IMR-90 (cell line): ENCODE measurements at regions not wholly inside any gene's neighbourhood (a gene's known extent, or its start where the extent isn't known, plus 50 kb on each side); places are given as distances from the start of the nearest gene placed in this dataset.

ENCODE experiments used
- ATAC-seq: fragments of 200-7000 bp; cut with Tn5 transposase; 2 replicates; pipeline ENCODE4 v1.9.1; 2020; ENCODE audit warnings: low read depth, mild to moderate bottlenecking, moderate library complexity
- BruUV-seq: library from RNA; stranded (reverse); fragments of 400-500 nt; replicated peaks from 2 replicates; lab custom pipeline; 2021; lab: Mats Ljungman, UMichigan
- CTCF ChIA-PET: fragments of 300-600 bp; formaldehyde crosslinking; extraction: SDS; loops from one replicate; lab custom pipeline; 2021; ENCODE audit warnings: antibody characterized with exemption; lab: Yijun Ruan, JAX
- POLR2A ChIA-PET: fragments of 300-600 bp; sonication (Branson Sonifier 250); formaldehyde crosslinking; loops from one replicate; lab custom pipeline; 2022; ENCODE audit warnings: antibody characterized with exemption; ENCODE audit not compliant: unreplicated experiment; lab: Charles Lee
- DNase-seq: peaks from one replicate; pipeline ENCODE4 v3.0.0; 2013
- H2AFZ ChIP-seq: replicated peaks from 2 replicates; pipeline ENCODE3; 2013; ENCODE audit warnings: low read length, mild to moderate bottlenecking; ENCODE audit not compliant: poor library complexity
- H2AK5ac ChIP-seq: 2 replicates; pipeline ENCODE4 v1.6.1; 2013; ENCODE audit warnings: low read depth, low read length, inconsistent platforms
- H2AK9ac ChIP-seq: replicated peaks from 2 replicates; pipeline ENCODE3; 2013; ENCODE audit warnings: mild to moderate bottlenecking, low read depth, low read length, moderate library complexity; ENCODE audit not compliant: poor library complexity
- H2BK120ac ChIP-seq: 2 replicates; pipeline ENCODE4 v1.6.1; 2013; ENCODE audit warnings: low read depth, low read length, inconsistent platforms
- H2BK15ac ChIP-seq: 3 replicates; pipeline ENCODE4 v1.6.1; 2013; ENCODE audit warnings: low read depth, low read length, inconsistent platforms
- H2BK20ac ChIP-seq: 2 replicates; pipeline ENCODE4 v1.6.1; 2013; ENCODE audit warnings: low read depth, mild to moderate bottlenecking, inconsistent platforms, low read length, moderate library complexity
- H2BK5ac ChIP-seq: 2 replicates; pipeline ENCODE4 v1.6.1; 2013; ENCODE audit warnings: mild to moderate bottlenecking, low read depth, low read length, inconsistent platforms; ENCODE audit not compliant: poor library complexity, severe bottlenecking
- H3K14ac ChIP-seq: replicated peaks from 2 replicates; pipeline ENCODE4 v1.6.1; 2013; ENCODE audit warnings: low read depth, low read length, inconsistent platforms
- H3K18ac ChIP-seq: 2 replicates; pipeline ENCODE4 v1.6.1; 2013; ENCODE audit warnings: low read depth, low read length, control low read depth
- H3K23ac ChIP-seq: 2 replicates; pipeline ENCODE4 v1.6.1; 2013; ENCODE audit warnings: low read depth, low read length, inconsistent platforms
- H3K27ac ChIP-seq: 2 replicates; pipeline ENCODE4 v1.5.1; 2013; ENCODE audit warnings: mild to moderate bottlenecking, control low read depth, low read length; ENCODE audit not compliant: insufficient read depth
- H3K27me3 ChIP-seq: 2 replicates; pipeline ENCODE4 v1.6.1; 2013; ENCODE audit warnings: low read length; ENCODE audit not compliant: control insufficient read depth, insufficient read depth
- H3K36me3 ChIP-seq: 2 replicates; pipeline ENCODE4 v1.6.1; 2013; ENCODE audit warnings: low read length, mixed read lengths; ENCODE audit not compliant: control insufficient read depth, insufficient read depth
- H3K4ac ChIP-seq: 2 replicates; pipeline ENCODE4 v1.6.1; 2013; ENCODE audit warnings: low read depth, low read length, inconsistent platforms
- H3K4me1 ChIP-seq: 2 replicates; pipeline ENCODE4 v1.6.1; 2013; ENCODE audit warnings: low read length, mixed read lengths; ENCODE audit not compliant: control insufficient read depth, insufficient read depth
- H3K4me2 ChIP-seq: 2 replicates; pipeline ENCODE4 v1.6.1; 2013; ENCODE audit warnings: low read depth, mild to moderate bottlenecking, control low read depth, low read length, moderate library complexity
- H3K4me3 ChIP-seq: 2 replicates; pipeline ENCODE4 v1.5.1; 2013; ENCODE audit warnings: low read depth, mild to moderate bottlenecking, control low read depth, low read length, moderate library complexity; ENCODE audit not compliant: insufficient read depth
- H3K56ac ChIP-seq: 2 replicates; pipeline ENCODE4 v1.6.1; 2013; ENCODE audit warnings: low read length, inconsistent platforms; ENCODE audit not compliant: insufficient read depth; ENCODE audit errors: extremely low read depth
- H3K79me1 ChIP-seq, 2 experiments: 2 replicates each; pipeline ENCODE4 v1.6.1; 2013; ENCODE audit warnings: low read length in 2 of 2, inconsistent platforms in 1 of 2, low read depth in 1 of 2
- H3K9ac ChIP-seq: 2 replicates; pipeline ENCODE4 v1.6.1; 2013; ENCODE audit warnings: low read depth, low read length, control low read depth
- H3K9me1 ChIP-seq: 2 replicates; pipeline ENCODE4 v1.6.1; 2013; ENCODE audit warnings: low read length, inconsistent platforms; ENCODE audit not compliant: insufficient read depth
- H3K9me3 ChIP-seq: 2 replicates; pipeline ENCODE4 v1.6.1; 2013; ENCODE audit warnings: low read length; ENCODE audit not compliant: control insufficient read depth, insufficient read depth
- H4K20me1 ChIP-seq: 2 replicates; pipeline ENCODE4 v1.6.1; 2013; ENCODE audit warnings: low read length, inconsistent platforms; ENCODE audit not compliant: insufficient read depth
- H4K5ac ChIP-seq: 2 replicates; pipeline ENCODE4 v1.6.1; 2013; ENCODE audit warnings: mild to moderate bottlenecking, low read depth, low read length, control low read depth
- H4K8ac ChIP-seq, 2 experiments: 2 replicates each; pipeline ENCODE4 v1.6.1; 2013; ENCODE audit warnings: low read depth in 2 of 2, low read length in 2 of 2, control low read depth in 1 of 2, inconsistent platforms in 1 of 2
- H4K91ac ChIP-seq: 2 replicates; pipeline ENCODE4 v1.6.1; 2013; ENCODE audit warnings: low read depth, low read length, inconsistent platforms; ENCODE audit not compliant: insufficient read depth
- BHLHE40 ChIP-seq: fragments of 150-350 bp; IDR thresholded peaks from 2 replicates; pipeline ENCODE4 v1.6.1; 2016; ENCODE audit warnings: mild to moderate bottlenecking, low read depth, low read length
- CHD1 ChIP-seq: IDR thresholded peaks from 2 replicates; pipeline ENCODE4 v1.6.1; 2012; ENCODE audit warnings: low read depth, low read length, improper control_type of control experiment
- ELK1 ChIP-seq: fragments of 150-350 bp; IDR thresholded peaks from 2 replicates; pipeline ENCODE4 v1.6.1; 2016; ENCODE audit warnings: low read depth, mild to moderate bottlenecking, low read length, moderate library complexity, borderline replicate concordance
- FOS ChIP-seq: fragments of 150-350 bp; IDR thresholded peaks from 2 replicates; pipeline ENCODE4 v1.6.1; 2016; ENCODE audit warnings: low read depth, low read length
- MXI1 ChIP-seq: IDR thresholded peaks from 2 replicates; pipeline ENCODE4 v1.6.1; 2012; ENCODE audit warnings: low read depth, mild to moderate bottlenecking, low read length, moderate library complexity, borderline replicate concordance
- NFE2L2 ChIP-seq: fragments of 150-350 bp; IDR thresholded peaks from 2 replicates; pipeline ENCODE4 v1.6.1; 2016; ENCODE audit warnings: low read depth, mild to moderate bottlenecking, low read length
- POLR2A ChIP-seq: IDR thresholded peaks from 2 replicates; pipeline ENCODE4 v1.6.1; 2012; ENCODE audit warnings: mild to moderate bottlenecking, low read depth, low read length
- RCOR1 ChIP-seq: IDR thresholded peaks from 2 replicates; pipeline ENCODE4 v1.6.1; 2012; ENCODE audit warnings: mild to moderate bottlenecking, low read length, improper control_type of control experiment; ENCODE audit not compliant: insufficient replicate concordance
- USF2 ChIP-seq: fragments of 150-350 bp; IDR thresholded peaks from 2 replicates; pipeline ENCODE4 v1.6.1; 2017; ENCODE audit warnings: mild to moderate bottlenecking, antibody characterized with exemption, low read length, low read depth
- WGBS, 2 experiments: methylation state at CpG; one replicate each; pipeline versions ENCODE4 v1.1.5 to v1.1.7; 2013; ENCODE audit warnings: missing lambda C conversion rate in 2 of 2; ENCODE audit not compliant: insufficient read length in 1 of 2; ENCODE audit errors: extremely low coverage in 2 of 2; 5-methylcytosine and 5-hydroxymethylcytosine counted together
- dilution Hi-C: fragments of 300-500 bp; cut with HindIII; formaldehyde crosslinking; loops from one replicate; pipeline ENCODE4 v1.14.3; 2018; ENCODE audit warnings: low sequenced_read_pairs; ENCODE audit not compliant: unreplicated experiment
- in situ Hi-C: fragments of 300-500 bp; cut with MboI; formaldehyde crosslinking; loops from 3 replicates; pipeline ENCODE4 v1.14.3; 2019; ENCODE audit warnings: low sequenced_read_pairs, inconsistent platforms, mixed read lengths
- intact Hi-C: fragments of 100-400 bp; cut with micrococcal nuclease; formaldehyde crosslinking; loops from 2 replicates; pipeline ENCODE4 v1.10.0; 2022

GRCh38 chr14:106694638-106695393 is 1168.4 kb downstream of the TMEM121 start:
- ATAC-seq = no peak
- no peak overlapping the region for H2BK20ac ChIP-seq
- H4K8ac ChIP-seq = no peak overlapping the region
- intact Hi-C loops = no loop called here
- no peak overlapping the region for H4K91ac ChIP-seq
- no CpG with 5 or more reads among the region's 19 CpGs for WGBS, 2 experiments
- no peak overlapping the region for H3K27ac ChIP-seq
- H3K14ac ChIP-seq = no peak overlapping the region
- H3K4me2 ChIP-seq = no peak overlapping the region
- no peak overlapping the region for H3K18ac ChIP-seq
- H2BK120ac ChIP-seq = no peak overlapping the region
- H2BK5ac ChIP-seq = no peak overlapping the region
- H4K5ac ChIP-seq = no peak overlapping the region
- no peak overlapping the region for H2AK5ac ChIP-seq
- CTCF ChIA-PET = no interaction called here
- H3K4me1 ChIP-seq = no peaks in the 10 kb centered on the region
- H3K9ac ChIP-seq = no peak overlapping the region
- H3K4me3 ChIP-seq = no peak overlapping the region
- H3K36me3 ChIP-seq = no peaks in the 10 kb centered on the region
- no peaks in the 10 kb centered on the region for H4K20me1 ChIP-seq
- POLR2A ChIA-PET = no interaction called here
- no peaks in the 10 kb centered on the region for H3K27me3 ChIP-seq
- peaks cover 11% of the 10 kb centered on the region; the same call in 1 of the 2 replicates for H3K9me3 ChIP-seq
- no peaks in the 10 kb centered on the region for H3K79me1 ChIP-seq
- H3K56ac ChIP-seq = no peak overlapping the region
- H2AK9ac ChIP-seq = no peak overlapping the region
- no peak overlapping the region for H2AFZ ChIP-seq
- no peak overlapping the region for H2BK15ac ChIP-seq
- DNase-seq = no peak
- H3K9me1 ChIP-seq = no peaks in the 10 kb centered on the region
- dilution Hi-C loops = no loop called here
- no peak overlapping the region for H3K4ac ChIP-seq
- in situ Hi-C loops = no loop called here
- H3K23ac ChIP-seq = no peak overlapping the region
- no TSS peak for BruUV-seq
- no peak for TF ChIP-seq FOS
- TF ChIP-seq NFE2L2 = no peak
- no peak for TF ChIP-seq ELK1
- no peak for TF ChIP-seq RCOR1
- no peak for TF ChIP-seq BHLHE40
- no peak for TF ChIP-seq POLR2A
- no peak for TF ChIP-seq MXI1
- TF ChIP-seq USF2 = no peak
- TF ChIP-seq CHD1 = no peak
